Sigmoid colon (tissue), 3 donors: ENCODE measurements at regions not wholly inside any gene's neighbourhood (a gene's known extent, or its start where the extent isn't known, plus 50 kb on each side); places are given as distances from the start of the nearest gene placed in this dataset.

Experiments used
- CTCF ChIP-seq, 4 experiments: fragments of 450-650 bp in 3 of 4; fragments of 200-600 bp in 1 of 4; IDR thresholded peaks; one replicate each; pipeline ENCODE4 v1.5.1; 2016 to 2019; ENCODE audit warnings: antibody characterized with exemption in 4 of 4, mild to moderate bottlenecking in 3 of 4, moderate library complexity in 2 of 4
- POLR2A ChIP-seq, 2 donors: fragments of 450-650 bp; IDR thresholded peaks; one replicate each; pipeline ENCODE4 v1.6.1; 2016; ENCODE audit warnings: antibody characterized with exemption in 2 of 2, mild to moderate bottlenecking in 2 of 2, moderate library complexity in 2 of 2

- TF ChIP-seq CTCF (IDR thresholded peaks at IDR 0.05): no peak
- TF ChIP-seq POLR2A (IDR thresholded peaks at IDR 0.05): no peak
These were observed 115.0 kb upstream of the CPM start for GRCh38 chr12:69047990-69048389.
